ENCODE measurements at regions not wholly inside any gene's neighbourhood (a gene's known extent, or its start where the extent isn't known, plus 50 kb on each side); places are given as distances from the start of the nearest gene placed in this dataset.

DNA sequence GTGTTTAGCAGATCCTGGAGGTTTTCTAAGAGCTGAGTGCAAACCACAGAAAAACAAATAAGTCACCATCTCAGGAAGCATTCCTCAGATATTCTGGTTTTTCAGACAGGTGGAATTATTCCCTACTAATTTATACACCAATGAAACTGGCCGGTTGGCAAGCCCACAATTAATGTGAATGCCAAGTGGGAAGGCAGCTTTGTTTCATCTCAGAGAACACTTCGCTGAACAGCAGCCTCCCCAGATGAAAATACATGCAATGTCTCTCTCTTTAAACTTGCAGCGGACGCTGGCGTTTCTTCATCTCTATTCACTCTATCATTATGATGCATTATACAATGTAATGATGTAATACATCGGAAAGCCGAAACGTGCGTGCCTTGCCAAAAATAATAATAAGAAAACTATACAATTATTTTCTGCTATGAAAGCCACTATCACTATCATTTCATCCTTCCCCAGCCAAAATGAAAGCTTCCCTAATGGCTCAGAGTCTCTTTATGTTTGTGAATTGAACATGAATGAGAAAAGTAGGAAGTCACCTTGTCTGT is 649.4 kb downstream of the BCL11A start:
- no peak for DNase-seq

DNA sequence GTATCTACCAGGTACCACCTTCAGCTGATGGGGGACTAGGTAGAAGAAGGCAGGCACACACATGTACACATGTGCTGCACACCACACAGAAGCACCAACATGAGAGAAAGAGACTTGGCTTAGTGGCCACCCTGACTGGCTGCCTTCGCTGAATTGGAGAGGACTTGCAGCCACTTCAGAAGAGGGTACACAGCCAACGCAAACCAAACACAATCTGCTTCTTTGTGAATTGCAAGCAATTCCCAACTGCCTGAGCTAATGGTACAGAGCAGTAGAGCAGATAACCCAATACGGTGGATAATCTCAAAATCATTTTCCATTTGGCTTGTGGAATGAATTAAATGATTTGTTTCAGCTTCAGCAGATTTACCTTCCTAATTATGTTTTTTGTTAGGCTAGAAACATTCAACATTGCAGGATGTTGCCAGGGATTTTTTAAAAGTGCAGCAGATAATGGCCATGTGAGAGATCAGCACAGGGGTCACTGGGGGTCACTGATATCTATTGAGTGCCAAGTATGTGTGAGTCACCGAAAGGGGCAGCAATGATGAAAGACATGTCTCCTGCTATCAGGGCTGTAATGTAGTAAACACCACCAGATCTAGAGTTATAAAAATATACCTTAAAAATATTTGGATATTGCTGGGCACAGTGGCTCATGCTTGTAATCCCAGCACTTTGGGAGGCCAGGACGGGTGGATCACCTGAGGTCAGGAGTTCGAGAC is 652.6 kb downstream of the BCL11A start:
- no peak for DNase-seq

DNA sequence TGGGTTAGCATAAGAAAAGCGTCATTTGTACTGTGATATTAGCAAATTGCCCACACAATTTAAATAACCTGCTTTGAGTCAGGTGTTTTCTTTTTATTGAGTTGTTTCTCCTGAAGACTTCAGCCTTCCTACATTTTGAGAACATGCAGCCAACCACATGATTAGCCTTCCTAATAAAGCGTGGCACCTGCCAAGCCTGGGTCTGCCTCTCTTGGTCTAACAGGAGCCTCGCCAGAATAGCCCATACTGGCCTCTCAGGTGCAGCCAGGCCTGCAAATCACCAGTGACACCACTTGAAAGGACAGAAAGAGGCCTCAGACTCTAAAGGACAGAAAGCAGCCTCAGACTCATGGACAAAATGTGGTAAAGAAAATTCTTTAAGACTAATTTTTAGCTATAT is 653.8 kb downstream of the BCL11A start:
- DNase-seq: no peak

DNA sequence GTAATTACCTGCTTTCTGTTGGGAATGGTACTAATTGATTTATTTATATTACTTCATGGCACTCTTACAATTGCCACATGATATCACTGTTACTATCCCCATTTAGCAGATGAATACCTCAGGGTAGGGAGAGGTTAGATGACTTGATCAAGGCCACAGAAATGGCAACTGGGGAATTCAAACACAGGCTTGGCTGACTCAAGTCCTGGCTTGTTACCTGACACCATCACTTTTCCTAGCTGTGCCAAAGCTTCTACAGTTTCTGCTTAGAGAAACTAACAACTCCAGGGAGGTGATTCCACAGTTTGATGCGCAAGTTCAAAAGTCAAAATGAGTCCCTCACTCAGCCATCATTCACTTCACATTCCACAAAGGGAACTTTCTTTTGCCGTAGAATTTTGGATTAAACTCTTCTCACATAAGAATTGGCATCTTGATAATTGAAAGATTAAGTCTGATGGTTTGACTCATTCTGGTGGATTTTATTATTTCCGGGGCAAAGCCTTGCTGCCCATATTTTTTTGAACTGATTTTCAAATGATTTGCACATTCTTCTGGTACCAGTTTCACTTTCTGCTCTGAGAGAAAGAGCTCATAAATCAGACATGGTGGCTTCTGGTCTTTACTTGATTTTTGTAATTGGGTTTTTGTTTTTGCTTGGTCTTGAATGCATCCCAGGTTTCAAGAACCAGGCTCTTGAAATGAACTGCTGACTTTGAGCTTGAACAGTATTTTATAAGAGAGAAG is 656.8 kb downstream of the BCL11A start:
- DNase-seq: no peak

- no peak for DNase-seq
Measured at GRCh38 chr2:59893612-59894011, 659.8 kb downstream of the BCL11A start.

DNA sequence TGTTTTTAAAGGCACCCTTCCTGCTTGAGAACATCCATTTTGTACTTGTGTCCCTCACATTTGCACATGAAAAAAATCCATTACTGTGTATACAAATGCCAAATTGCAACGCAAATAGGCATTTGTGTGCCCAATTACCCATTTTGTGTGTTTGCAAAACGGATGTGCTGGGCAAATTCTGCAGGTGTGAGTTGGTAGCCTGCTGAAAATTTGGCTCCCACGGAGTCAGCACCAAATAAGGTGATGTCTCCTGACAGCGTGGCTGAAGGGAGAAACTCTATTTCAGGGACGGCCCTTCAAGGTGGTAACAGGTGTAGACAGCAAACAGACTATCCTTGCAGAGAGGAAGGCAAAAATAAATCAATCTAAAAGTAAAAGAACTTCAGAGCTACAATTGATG is 661.1 kb downstream of the BCL11A start:
- DNase-seq: no peak

- no peak for DNase-seq
Measured at GRCh38 chr2:59889305-59889704, 664.1 kb downstream of the BCL11A start.

- no peak for DNase-seq
Measured at GRCh38 chr2:59888706-59889105, 664.7 kb downstream of the BCL11A start.

DNA sequence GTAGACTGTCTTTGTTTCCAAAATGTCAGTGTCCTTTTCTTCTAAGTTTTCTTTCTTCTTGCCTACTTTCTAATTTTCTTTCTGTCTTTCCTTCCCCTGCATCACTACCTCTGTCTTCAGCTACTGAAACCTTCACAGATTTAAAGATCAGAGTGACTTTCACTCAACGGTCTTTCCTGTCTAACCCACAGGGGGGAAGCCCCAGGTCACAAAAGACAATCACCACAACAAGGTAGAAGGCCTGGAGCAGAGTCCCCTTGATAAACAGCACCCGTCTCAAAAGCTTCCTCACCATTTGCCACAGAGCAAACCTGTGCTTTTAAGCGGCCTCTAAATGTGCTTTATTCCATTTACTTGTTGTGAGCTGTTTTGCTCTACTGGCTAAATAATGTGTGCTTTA is 665.4 kb downstream of the BCL11A start:
- no peak for DNase-seq

DNA sequence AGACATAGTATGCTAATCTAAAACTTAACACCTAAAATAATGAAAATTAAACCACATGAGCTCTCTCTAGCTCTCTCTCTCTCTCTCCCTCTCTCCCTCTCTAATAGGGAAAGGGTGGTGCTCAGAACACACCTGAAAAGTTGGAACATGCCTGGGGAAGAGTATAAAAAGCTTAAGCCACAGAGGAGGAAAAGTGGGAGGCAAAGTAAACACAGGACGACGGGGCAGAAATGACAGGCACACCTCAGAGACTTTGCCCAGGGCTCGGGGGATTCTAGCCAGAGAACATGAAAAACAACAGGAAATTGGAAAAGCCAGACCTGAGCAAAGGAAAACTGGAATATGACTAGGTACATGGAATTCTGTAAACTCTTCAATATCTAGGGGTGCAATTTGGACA is 666.1 kb downstream of the BCL11A start:
- no peak for DNase-seq

DNA sequence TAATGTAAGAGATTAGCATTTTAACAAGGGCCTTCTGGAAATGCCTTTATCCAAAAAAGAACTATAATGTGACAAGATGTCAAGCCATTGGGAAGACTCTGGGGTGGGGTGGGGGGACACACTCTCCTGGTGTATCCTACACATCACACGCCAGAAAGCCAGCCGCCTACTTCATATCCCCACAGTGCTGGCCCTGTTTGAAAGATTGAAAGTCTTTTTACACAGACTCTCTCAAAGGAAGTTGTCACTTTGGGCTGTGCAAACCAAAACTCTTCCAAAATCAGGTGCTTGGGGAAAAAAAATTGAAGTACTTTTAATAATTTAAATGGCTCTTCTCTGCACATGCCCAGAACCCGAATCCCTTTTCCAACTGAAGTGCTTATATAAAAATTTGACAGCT is 666.7 kb downstream of the BCL11A start:
- DNase-seq: no peak

DNA sequence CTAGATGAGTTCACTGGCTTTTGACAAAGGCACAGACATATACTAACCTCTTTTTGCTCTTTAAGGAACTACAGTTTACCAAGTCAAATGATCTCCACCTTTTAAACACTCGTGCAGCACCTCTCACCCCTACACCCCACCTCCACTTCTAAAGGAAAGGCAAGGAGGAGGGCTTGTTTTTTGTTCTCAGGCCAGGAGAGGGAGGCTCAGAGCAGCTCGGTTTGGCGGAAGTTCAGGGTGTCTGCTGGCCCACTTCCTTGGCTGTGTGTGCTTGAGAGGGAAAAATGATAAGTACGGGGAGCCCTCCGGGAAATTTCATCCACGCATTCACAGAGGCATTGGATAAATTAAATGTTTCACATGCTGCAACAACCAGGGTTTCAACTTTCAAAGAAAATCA is 667.9 kb downstream of the BCL11A start:
- DNase-seq: peak; percentile 24

- no peak for DNase-seq
Measured at GRCh38 chr2:59884166-59884565, 669.3 kb downstream of the BCL11A start.

DNA sequence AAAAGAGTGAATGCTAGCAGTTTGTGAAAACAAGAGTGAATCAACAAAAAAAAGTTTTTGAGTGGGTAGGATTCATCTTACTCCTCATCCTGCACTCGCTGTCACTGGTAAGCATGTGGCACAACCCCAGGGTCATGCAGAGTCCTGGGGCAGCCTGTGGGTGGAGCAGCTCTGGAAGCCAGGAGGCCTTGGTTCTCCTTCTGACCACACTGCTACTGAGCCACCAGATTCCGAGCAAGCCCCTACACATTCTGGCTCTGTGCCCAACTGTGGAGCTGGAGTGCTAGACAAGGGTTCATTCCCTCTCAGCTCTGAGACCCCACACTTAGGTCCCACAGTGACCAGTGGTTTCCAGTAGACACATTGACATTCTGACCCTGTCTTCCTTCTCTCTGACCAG is 670.6 kb downstream of the BCL11A start:
- no peak for DNase-seq

DNA sequence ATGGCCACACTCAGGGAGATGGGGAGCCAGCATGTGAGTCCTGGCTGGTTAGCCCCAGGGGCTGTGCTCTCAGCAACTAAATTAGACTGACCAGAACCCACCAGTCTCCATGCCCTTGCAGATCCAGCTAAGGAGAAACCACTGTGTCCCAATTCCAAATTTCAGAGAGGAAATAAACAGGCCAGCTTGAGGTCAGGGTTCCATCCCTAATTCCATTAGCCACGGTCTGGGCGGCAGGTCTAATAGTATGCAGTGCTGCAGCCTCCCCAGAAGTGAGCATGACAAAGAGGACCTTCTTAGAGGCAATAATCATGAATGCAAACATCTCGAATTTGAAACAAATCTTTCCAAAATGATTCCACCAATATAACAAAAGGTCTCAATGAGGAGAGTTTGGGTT is 671.2 kb downstream of the BCL11A start:
- DNase-seq: no peak

DNA sequence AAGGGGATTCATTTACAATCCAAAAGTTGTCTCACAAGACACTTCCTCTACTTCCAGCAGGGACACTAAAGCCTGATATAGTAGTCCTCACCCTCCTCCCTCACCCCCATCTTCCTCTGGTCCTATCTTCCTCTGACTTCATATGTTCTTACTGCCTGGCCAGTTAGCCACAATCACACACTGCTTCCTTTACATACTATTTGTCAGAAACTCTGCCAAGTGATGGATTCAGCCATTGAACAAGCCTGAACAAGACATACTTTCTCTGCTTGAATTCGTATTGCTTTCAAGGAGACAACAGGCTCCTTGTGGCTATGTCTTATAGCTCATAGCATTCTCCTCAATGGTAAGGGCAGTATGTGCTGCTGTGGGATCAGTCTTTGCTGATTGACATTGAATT is 672.2 kb downstream of the BCL11A start:
- no peak for DNase-seq

- DNase-seq: no peak
Measured at GRCh38 chr2:59879700-59880131, 673.7 kb downstream of the BCL11A start.

DNA sequence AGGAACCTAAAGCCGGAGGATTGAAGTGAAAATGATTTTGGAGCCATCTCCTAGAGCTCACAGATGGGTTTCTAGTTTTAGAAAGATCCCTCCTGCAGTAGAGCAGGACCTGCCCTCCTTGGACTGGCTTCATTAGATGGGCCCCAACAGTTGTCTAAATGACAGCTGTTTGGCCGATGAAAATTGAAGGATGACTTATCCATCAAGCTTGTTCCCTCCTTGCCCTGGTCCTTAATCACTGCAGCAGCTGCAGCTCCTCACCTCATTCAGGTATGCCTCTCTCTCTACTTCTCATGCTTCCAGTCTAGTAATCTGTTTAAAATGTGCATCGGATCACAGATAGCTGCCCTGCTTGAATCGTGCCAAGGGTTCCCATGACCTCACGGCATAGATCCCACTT is 677.6 kb downstream of the BCL11A start:
- DNase-seq: no peak

GRCh38 chr2:59874971-59875755 is 678.3 kb downstream of the BCL11A start:
- no peak for DNase-seq

GRCh38 chr2:59874361-59874760 is 679.1 kb downstream of the BCL11A start:
- no peak for DNase-seq

DNA sequence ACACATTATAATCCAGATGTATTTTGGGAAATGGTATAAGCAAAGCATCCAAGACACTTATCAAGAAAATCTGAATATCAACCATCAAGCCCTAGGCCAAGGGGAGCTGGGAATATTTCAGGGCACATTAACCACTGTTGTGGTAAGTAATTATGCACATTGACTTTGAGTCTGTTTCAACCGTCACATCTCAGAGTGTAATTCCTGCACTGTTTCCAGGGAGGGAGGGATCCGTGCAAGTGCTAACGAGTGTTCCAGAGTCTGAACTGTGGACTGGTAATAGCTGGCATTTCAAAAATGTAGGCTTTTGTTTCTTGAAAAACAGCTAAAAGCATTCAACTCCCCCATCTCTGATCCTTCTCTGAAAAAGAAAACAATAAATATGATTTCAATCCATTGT is 681.6 kb downstream of the BCL11A start:
- peak; percentile 11 for DNase-seq

DNA sequence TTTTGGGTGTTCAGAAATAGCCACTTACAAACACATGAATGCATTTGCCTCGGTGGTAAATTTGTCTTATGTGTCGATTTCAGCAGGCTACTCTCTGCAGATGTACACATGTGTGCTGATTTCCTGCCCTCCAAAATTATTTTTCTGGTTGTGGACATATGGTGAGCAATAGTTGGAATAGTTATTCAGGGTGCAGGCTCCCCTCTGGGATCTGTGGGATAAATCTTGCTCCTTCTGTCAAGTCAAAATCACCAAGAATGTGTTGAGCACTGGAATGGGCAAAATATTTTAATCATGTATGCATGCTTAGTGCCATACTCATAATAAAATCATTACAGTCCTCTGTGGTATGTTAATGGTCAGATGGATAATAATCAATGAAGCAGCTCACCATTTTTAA is 684.5 kb downstream of the BCL11A start:
- peak; percentile 74 for DNase-seq

GRCh38 chr2:59866436-59866835 is 687.0 kb downstream of the BCL11A start:
- DNase-seq: no peak
